Activated T-cell treated with anti-CD3 and anti-CD28 coated beads for 1 hour (primary cell): ENCODE measurements at regions not wholly inside any gene's neighbourhood (a gene's known extent, or its start where the extent isn't known, plus 50 kb on each side); places are given as distances from the start of the nearest gene placed in this dataset.

ENCODE experiments used
- DNase-seq: peaks from one replicate; pipeline ENCODE4 v3.0.0-alpha.2; 2020; ENCODE audit warnings: low read depth

DNA sequence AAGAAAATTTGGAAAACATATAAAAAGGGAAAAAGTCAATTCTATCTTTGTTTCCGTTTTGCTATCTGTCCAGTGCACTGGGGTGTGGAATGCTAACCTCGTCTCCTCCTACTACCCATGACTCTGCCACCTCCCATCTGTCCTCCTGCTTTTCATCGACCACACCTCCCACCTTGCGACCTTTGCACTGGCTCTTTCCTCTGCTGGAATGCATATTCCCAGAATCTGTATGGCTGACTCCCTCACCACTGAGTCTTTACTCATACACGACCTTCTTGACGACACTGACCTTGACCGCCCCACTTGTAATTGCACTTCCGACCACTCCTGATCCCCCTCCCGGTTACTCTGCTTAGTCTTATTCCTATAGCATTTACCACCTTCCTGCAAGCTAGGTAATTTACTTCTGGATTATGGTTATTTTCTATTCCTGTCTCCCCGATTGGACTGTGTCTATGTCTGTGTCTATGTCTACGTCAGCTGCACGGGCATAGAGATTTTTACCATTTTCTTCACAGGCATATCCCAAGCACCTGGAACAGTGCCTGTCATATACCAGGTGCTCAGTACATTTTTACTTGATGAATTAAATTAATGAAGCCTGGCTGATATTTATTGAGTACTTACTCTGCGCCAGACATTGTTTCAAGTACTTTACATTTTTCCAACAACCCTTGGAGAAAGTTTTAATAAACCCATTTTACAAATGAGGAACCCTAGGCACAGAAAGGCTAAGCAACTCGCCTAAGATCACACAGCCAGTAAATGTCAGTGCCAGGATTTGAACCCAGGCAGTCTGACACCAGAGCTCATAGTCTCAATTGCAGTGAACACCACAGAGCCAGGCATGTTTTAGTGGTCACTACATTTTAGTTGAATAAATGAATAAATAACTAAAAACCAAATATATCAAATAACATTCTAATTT lies 54.0 kb upstream of the SLC22A11 start:
- DNase-seq = no peak

- no peak for DNase-seq
These were observed 53.1 kb upstream of the SLC22A11 start for GRCh38 chr11:64502634-64503033.

- DNase-seq = no peak
These were observed 52.5 kb upstream of the SLC22A11 start for GRCh38 chr11:64503186-64503753.

GRCh38 chr11:64504999-64505398 lies 50.7 kb upstream of the SLC22A11 start:
- DNase-seq = no peak
